HEK293T (cell line): ENCODE measurements at regions not wholly inside any gene's neighbourhood (a gene's known extent, or its start where the extent isn't known, plus 50 kb on each side); places are given as distances from the start of the nearest gene placed in this dataset.

Source experiments
- BHLHE40 ChIP-seq: fragments of 450-650 bp; IDR thresholded peaks from 2 replicates; pipeline ENCODE4 v1.6.1; 2016; ENCODE audit warnings: mild to moderate bottlenecking, moderate library complexity, borderline replicate concordance
- HDGF ChIP-seq: fragments of 450-650 bp; IDR thresholded peaks from 2 replicates; pipeline ENCODE4 v1.6.1; 2017; ENCODE audit warnings: antibody characterized with exemption, borderline replicate concordance
- TARDBP ChIP-seq: fragments of 450-650 bp; IDR thresholded peaks from 2 replicates; pipeline ENCODE4 v1.6.1; 2016

DNA sequence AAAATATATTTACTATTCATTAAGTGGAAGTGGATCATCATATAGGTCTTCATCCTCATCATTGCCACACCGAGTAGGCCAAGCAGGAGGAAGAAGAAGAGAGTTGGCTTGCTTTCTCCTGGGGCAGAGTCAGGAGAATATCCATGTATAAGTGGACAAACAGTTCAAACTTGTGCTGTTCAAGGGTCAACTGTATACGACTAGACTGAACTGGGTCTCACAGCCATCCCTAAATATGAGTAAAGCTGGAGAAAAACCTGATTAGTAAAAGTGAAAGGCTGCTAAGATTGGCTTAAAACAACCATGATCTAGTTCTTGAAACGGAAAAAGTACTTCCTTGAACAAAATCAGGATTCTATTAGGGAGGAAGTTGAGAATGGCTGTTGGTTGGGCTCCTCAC, 276.7 kb upstream of the ADRA1B start:
- no peak for TF ChIP-seq TARDBP
- no peak for TF ChIP-seq BHLHE40
- no peak for TF ChIP-seq HDGF
